Endodermal cell (in vitro differentiated cells): ENCODE measurements at regions not wholly inside any gene's neighbourhood (a gene's known extent, or its start where the extent isn't known, plus 50 kb on each side); places are given as distances from the start of the nearest gene placed in this dataset.

ENCODE experiments used
- DNase-seq: peaks from one replicate; pipeline ENCODE4 v3.0.0-alpha.2; 2017
- H3K27ac ChIP-seq: 2 replicates; pipeline ENCODE4 v1.5.1; 2013; ENCODE audit warnings: mild to moderate bottlenecking, low read depth, low read length, moderate library complexity
- H3K27me3 ChIP-seq: 2 replicates; pipeline ENCODE4 v1.6.1; 2013; ENCODE audit warnings: mild to moderate bottlenecking, low read length, moderate library complexity; ENCODE audit not compliant: insufficient read depth, control insufficient read depth, poor library complexity, severe bottlenecking
- H3K36me3 ChIP-seq: 2 replicates; pipeline ENCODE4 v1.7.0; 2013; ENCODE audit warnings: mild to moderate bottlenecking, low read length, moderate library complexity; ENCODE audit not compliant: control insufficient read depth, insufficient read depth
- H3K4me1 ChIP-seq: one replicate; pipeline ENCODE4 v1.7.0; 2013; ENCODE audit warnings: low read length; ENCODE audit not compliant: control insufficient read depth, insufficient read depth
- H3K4me3 ChIP-seq: 2 replicates; pipeline ENCODE4 v1.5.1; 2013; ENCODE audit warnings: mild to moderate bottlenecking, low read length, moderate library complexity
- H3K9ac ChIP-seq: 2 replicates; pipeline ENCODE4 v1.6.1; 2013; ENCODE audit warnings: mild to moderate bottlenecking, low read length, moderate library complexity; ENCODE audit not compliant: poor library complexity, severe bottlenecking; ENCODE audit errors: extremely low read depth
- H3K9me3 ChIP-seq: 2 replicates; pipeline ENCODE4 v1.6.1; 2013; ENCODE audit warnings: mild to moderate bottlenecking, low read length, moderate library complexity; ENCODE audit not compliant: control insufficient read depth
- H3K27ac Mint-ChIP-seq: 2 replicates; pipeline ENCODE4 v1.8.0; 2020; ENCODE audit warnings: mixed read lengths
- H3K27me3 Mint-ChIP-seq: 2 replicates; pipeline ENCODE4 v1.8.0; 2021; ENCODE audit warnings: mild to moderate bottlenecking, mixed read lengths; ENCODE audit not compliant: insufficient read depth
- H3K36me3 Mint-ChIP-seq: 2 replicates; pipeline ENCODE4 v1.8.0; 2020; ENCODE audit warnings: low read depth, mixed read lengths
- H3K4me1 Mint-ChIP-seq: 2 replicates; pipeline ENCODE4 v1.8.0; 2020; ENCODE audit warnings: mixed read lengths
- H3K4me3 Mint-ChIP-seq: 2 replicates; pipeline ENCODE4 v1.8.0; 2020; ENCODE audit warnings: mild to moderate bottlenecking, moderate library complexity, mixed read lengths
- H3K9me3 Mint-ChIP-seq: 2 replicates; pipeline ENCODE4 v1.8.0; 2020; ENCODE audit warnings: mild to moderate bottlenecking, mixed read lengths
- CTCF ChIP-seq: fragments of 200-600 bp; sonication (generic); conservative IDR thresholded peaks from 2 replicates; pipeline ENCODE4 v1.5.0; 2021; ENCODE audit warnings: antibody characterized with exemption, mild to moderate bottlenecking
- whole genome bisulfite sequencing, 2 experiments: methylation state at CpG; one replicate each; pipeline versions ENCODE4 v1.1.5 to v1.1.7; 2013; ENCODE audit warnings: missing lambda C conversion rate in 2 of 2, mixed read lengths in 1 of 2; ENCODE audit not compliant: insufficient coverage in 1 of 2, insufficient read length in 1 of 2; 5-methylcytosine and 5-hydroxymethylcytosine counted together

DNA sequence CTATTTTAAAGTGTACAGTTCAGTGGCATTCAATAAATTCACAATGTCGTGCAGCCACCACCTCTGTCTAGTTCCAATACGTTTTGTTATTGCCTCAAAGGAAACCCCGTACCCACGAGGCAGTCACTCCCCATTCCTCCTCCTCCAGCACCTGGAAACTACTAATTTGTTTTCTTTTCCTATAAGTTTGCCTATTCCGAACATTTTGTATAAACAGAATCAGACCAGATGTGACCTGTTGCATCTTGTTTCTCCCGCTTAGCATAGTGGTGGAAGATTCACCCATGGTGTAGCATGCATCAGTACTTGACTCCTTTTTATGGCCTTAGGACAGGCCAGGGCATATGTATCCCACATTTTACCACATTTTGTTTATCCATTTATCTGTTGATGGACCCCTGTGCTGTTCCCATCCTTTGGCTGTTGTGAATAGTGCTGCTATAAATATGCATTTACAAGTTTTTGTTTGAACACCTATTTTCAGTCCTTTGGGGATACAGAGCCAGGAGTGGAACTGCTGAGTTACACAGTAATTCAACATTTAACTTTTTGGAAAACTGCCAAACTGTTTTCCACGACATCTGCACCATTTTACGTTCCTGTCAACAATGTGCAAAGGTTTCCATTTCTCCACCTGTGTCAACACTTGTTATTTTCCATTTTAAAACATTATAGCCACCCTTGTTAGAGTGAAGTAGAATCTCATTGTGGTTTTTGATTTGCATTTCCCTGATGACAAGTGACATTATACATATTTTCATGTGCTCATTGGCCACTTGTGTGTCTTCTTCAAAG lies 57.8 kb upstream of the STX18 start:
- H3K36me3 ChIP-seq, result no peaks in the 10 kb centered on the region
- Mint-ChIP-seq H3K27me3 (peaks cover 6% of the 10 kb centered on the region), H3K4me3 (no peak overlapping the region), H3K36me3 (peaks cover 18% of the 10 kb centered on the region), H3K9me3 (peaks cover 20% of the 10 kb centered on the region), H3K4me1 (peaks cover 13% of the 10 kb centered on the region), H3K27ac (no peak overlapping the region)
- H3K9ac ChIP-seq, result no peak overlapping the region
- H3K27me3 ChIP-seq, result no peaks in the 10 kb centered on the region
- no peak overlapping the region for H3K27ac ChIP-seq
- no peak overlapping the region for H3K4me3 ChIP-seq
- H3K4me1 ChIP-seq, result no peaks in the 10 kb centered on the region
- WGBS, 2 experiments, result 85 to 90% methylated on average over 6 to 8 of the region's 8 CpGs
- TF ChIP-seq CTCF, result no peak
- no peak for DNase-seq
- H3K9me3 ChIP-seq, result peaks cover 21% of the 10 kb centered on the region

DNA sequence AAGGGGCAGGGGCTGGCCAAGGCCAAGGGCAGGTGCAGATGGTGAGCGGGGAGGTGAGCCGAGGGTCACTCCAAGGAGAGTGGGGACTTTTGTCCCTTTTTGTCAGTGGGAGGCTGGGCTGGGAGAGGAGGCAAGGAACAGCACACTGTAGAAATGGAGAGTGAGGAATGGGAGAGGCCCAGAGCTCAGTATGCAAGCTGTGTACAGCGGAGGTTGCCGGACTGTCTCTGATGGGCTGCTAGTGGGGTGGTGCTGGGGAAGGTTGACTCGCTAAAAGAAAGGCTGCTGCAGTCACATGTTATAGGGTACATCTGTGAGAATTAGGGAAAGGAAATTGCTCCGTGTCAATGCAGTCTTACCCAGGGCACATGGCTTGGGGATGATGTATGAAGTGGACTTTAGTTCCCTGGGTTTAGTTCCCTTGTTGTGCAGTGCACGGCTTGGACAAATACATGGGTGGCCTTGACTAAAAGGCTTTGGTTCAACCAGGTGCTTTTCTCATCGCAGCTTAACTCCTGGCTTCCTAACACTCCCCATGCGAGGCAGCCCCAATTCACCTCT lies 57.1 kb upstream of the STX18 start:
- Mint-ChIP-seq H3K4me1 (peaks cover 7% of the 10 kb centered on the region), H3K27ac (no peak overlapping the region), H3K4me3 (no peak overlapping the region), H3K27me3 (peaks cover 6% of the 10 kb centered on the region), H3K9me3 (peaks cover 27% of the 10 kb centered on the region), H3K36me3 (peaks cover 24% of the 10 kb centered on the region)
- H3K4me1 ChIP-seq, result no peaks in the 10 kb centered on the region
- H3K9ac ChIP-seq, result no peak overlapping the region
- no peaks in the 10 kb centered on the region for H3K27me3 ChIP-seq
- H3K36me3 ChIP-seq, result no peaks in the 10 kb centered on the region
- no peak for TF ChIP-seq CTCF
- no peak overlapping the region for H3K4me3 ChIP-seq
- no peak overlapping the region for H3K27ac ChIP-seq
- peaks cover 26% of the 10 kb centered on the region for H3K9me3 ChIP-seq
- WGBS, 2 experiments, result 94 to 98% methylated on average over 7 to 9 of the region's 9 CpGs
- DNase-seq, result no peak

DNA sequence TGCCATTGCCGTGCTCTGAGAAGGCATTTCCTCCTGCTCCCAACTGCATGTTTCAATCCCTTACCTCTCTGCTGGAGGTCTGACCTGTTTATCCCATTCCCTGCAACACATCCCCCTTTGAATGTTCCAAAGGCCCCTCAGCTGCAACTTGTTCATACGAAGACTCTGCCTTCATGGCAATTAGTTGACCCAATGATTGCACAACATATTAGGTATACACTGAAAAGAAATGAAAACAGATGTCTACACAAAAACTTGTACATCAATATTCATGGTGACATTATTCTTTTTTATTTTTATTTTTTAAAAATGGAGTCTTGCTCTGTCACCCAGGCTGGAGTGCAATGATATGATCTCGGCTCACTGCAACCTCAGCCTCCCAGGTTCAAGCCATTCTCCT lies 54.9 kb upstream of the STX18 start:
- Mint-ChIP-seq H3K9me3 (peaks cover 35% of the 10 kb centered on the region), H3K27me3 (peaks cover 6% of the 10 kb centered on the region), H3K27ac (no peak overlapping the region), H3K36me3 (peaks cover 30% of the 10 kb centered on the region), H3K4me3 (no peak overlapping the region), H3K4me1 (no peaks in the 10 kb centered on the region)
- Histone ChIP-seq H3K27ac (no peak overlapping the region), H3K9me3 (peaks cover 32% of the 10 kb centered on the region), H3K4me3 (no peak overlapping the region), H3K36me3 (no peaks in the 10 kb centered on the region), H3K27me3 (no peaks in the 10 kb centered on the region), H3K4me1 (no peaks in the 10 kb centered on the region), H3K9ac (no peak overlapping the region)
- 92 to 100% methylated on average over 2 to 3 of the region's 3 CpGs for WGBS, 2 experiments
- no peak for TF ChIP-seq CTCF
- DNase-seq, result no peak
